GM18873 (cell line): ENCODE measurements at regions not wholly inside any gene's neighbourhood (a gene's known extent, or its start where the extent isn't known, plus 50 kb on each side); places are given as distances from the start of the nearest gene placed in this dataset.
"Not testable (repeated sequence)": the region's sequence is repeated elsewhere in the genome, so short reads cannot be mapped to it uniquely, and the experiment has no call there.

Experiments used
- ATAC-seq: cut with Tn5 transposase; IDR thresholded peaks from one replicate; pipeline ENCODE4 v1.9.1; 2021; ENCODE audit warnings: mild to moderate bottlenecking, moderate library complexity, moderate number of reproducible peaks; ENCODE audit not compliant: unreplicated experiment, low FRiP score

- not testable (repeated sequence) for ATAC-seq
Measured at GRCh38 chrX:84267432-84267831, 79.4 kb upstream of the RPS6KA6 start.

- ATAC-seq: no peak
Measured at GRCh38 chrX:84259868-84260267, 71.9 kb upstream of the RPS6KA6 start.

- peak; percentile 64 for ATAC-seq
Measured at GRCh38 chrX:84258708-84259107, 70.7 kb upstream of the RPS6KA6 start.

DNA sequence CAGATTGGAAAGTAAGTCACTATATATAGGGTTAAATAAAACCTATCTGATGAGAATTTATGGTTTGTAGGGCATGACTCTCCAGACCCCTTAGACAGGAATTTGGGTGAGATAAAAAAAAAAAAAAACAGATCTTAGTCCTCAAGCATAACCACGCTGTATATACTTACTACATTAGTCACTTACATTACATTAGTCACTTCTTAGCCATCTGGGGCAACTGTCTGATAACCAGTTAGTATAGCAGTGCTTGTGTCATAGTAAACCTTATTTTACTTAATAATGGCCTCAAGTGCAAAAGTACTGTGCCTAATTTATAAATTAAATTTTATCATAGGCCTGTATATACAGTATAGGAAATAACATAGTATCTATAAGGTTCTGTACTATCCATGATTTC lies 60.2 kb upstream of the RPS6KA6 start:
- ATAC-seq: no peak

DNA sequence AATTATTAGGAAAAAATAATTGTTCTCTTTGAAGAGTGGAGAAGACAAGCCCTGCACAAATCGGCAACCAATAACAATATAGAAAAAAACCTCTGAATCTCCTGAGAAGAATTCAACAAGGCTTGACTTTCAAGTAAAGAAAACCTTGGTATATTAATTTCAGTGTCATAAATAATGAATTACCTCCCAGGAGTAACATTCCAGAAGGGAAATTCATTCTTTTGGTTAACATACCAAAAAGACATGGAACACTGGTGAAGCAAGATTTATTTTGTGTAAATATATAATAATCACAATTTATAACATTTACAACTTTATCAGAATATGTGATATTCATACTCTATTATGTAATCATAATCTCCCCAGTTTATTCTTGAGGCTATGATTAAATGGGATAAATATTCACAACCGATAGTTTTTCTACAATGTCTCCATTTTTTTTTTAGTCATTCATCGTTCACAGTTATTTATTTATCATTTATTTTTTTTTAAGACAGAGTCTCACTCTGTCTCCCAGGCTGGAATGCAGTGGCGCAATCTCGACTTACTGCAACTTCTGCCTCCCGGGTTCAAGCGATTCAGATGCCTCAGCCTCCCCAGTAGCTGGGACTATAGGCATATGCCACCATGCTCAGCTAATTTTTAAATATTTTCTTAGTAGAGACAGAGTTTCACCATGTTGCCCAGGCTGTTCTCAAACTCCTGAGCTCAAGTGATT lies 53.0 kb upstream of the RPS6KA6 start:
- no peak for ATAC-seq
